ENCODE measurements at regions not wholly inside any gene's neighbourhood (a gene's known extent, or its start where the extent isn't known, plus 50 kb on each side); places are given as distances from the start of the nearest gene placed in this dataset.

GRCh38 chr12:60012659-60013058 is 416.8 kb downstream of the SLC16A7 start:
- TF ChIP-seq CTCF (IDR thresholded peaks at IDR 0.05) (no peak), POLR2AphosphoS5 (IDR thresholded peaks at IDR 0.05) (no peak)

All from breast epithelium (tissue), 3 donors.